GM13977 (cell line): ENCODE measurements at regions not wholly inside any gene's neighbourhood (a gene's known extent, or its start where the extent isn't known, plus 50 kb on each side); places are given as distances from the start of the nearest gene placed in this dataset.

Experiments used
- DNase-seq: peaks from one replicate; pipeline ENCODE4 v3.0.0; 2012; ENCODE audit warnings: low spot score
- CTCF ChIP-seq: IDR thresholded peaks from 2 replicates; pipeline ENCODE4 v1.5.1; 2012; ENCODE audit warnings: mild to moderate bottlenecking, control low read depth; ENCODE audit not compliant: insufficient read depth; ENCODE audit errors: extremely low read depth, missing control alignments
- in situ Hi-C: fragments of 300-500 bp; cut with MboI; formaldehyde crosslinking; loops from one replicate; pipeline ENCODE4 v1.12.0; 2022; ENCODE audit warnings: low sequenced_read_pairs, low pct_unique_long_range_greater_than_20kb, mixed read lengths, inconsistent platforms; ENCODE audit not compliant: unreplicated experiment

- in situ Hi-C loops, result no loop called here
- TF ChIP-seq CTCF, result no peak
- no peak for DNase-seq
These were observed 393.0 kb upstream of the KIRREL3 start for GRCh38 chr11:127393460-127393997.

GRCh38 chr11:127392575-127392974 lies 392.0 kb upstream of the KIRREL3 start:
- no peak for TF ChIP-seq CTCF
- no peak for DNase-seq
- in situ Hi-C loops, result no loop called here

GRCh38 chr11:127390465-127390864 lies 389.9 kb upstream of the KIRREL3 start:
- no peak for TF ChIP-seq CTCF
- in situ Hi-C loops, result no loop called here
- no peak for DNase-seq

GRCh38 chr11:127385071-127385470 lies 384.5 kb upstream of the KIRREL3 start:
- no peak for TF ChIP-seq CTCF
- DNase-seq, result no peak
- in situ Hi-C loops, result no loop called here

GRCh38 chr11:127383026-127383425 lies 382.5 kb upstream of the KIRREL3 start:
- in situ Hi-C loops, result no loop called here
- DNase-seq, result no peak
- TF ChIP-seq CTCF, result no peak

GRCh38 chr11:127381247-127381646 lies 380.7 kb upstream of the KIRREL3 start:
- TF ChIP-seq CTCF, result no peak
- in situ Hi-C loops, result no loop called here
- DNase-seq, result no peak

- no peak for TF ChIP-seq CTCF
- DNase-seq, result no peak
- in situ Hi-C loops, result no loop called here
These were observed 379.1 kb upstream of the KIRREL3 start for GRCh38 chr11:127379686-127380085.
